ENCODE measurements at regions not wholly inside any gene's neighbourhood (a gene's known extent, or its start where the extent isn't known, plus 50 kb on each side); places are given as distances from the start of the nearest gene placed in this dataset.

- WGBS = 88% methylated on average over 10 of the region's 10 CpGs
- no peaks in the 10 kb centered on the region for H3K36me3 ChIP-seq (ENCODE audit: insufficient read depth, low read length)
- H3K4me3 ChIP-seq (ENCODE audit: low read length) = no peak overlapping the region
- H3K9me3 ChIP-seq (ENCODE audit: insufficient read depth, low read depth, low read length) = no peaks in the 10 kb centered on the region
- peaks cover 4% of the 10 kb centered on the region; the same call in 1 of the 2 replicates for H3K4me1 ChIP-seq (ENCODE audit: insufficient read depth, low read length)
- no peak overlapping the region for H3K27ac ChIP-seq (ENCODE audit: low read depth, low read length)
- no peak overlapping the region for H3K9ac ChIP-seq (ENCODE audit: low read depth, low read length)
- no peaks in the 10 kb centered on the region for H3K27me3 ChIP-seq (ENCODE audit: insufficient read depth, low read length)
Measured at GRCh38 chr3:13222891-13223573, 149.8 kb upstream of the IQSEC1 start.

- H3K4me1 ChIP-seq (ENCODE audit: insufficient read depth, low read length) = peaks cover 8% of the 10 kb centered on the region; the same call in 1 of the 2 replicates
- 93% methylated on average over 9 of the region's 9 CpGs for WGBS
- no peak overlapping the region for H3K9ac ChIP-seq (ENCODE audit: low read depth, low read length)
- H3K9me3 ChIP-seq (ENCODE audit: insufficient read depth, low read depth, low read length) = no peaks in the 10 kb centered on the region
- no peaks in the 10 kb centered on the region for H3K36me3 ChIP-seq (ENCODE audit: insufficient read depth, low read length)
- H3K27me3 ChIP-seq (ENCODE audit: insufficient read depth, low read length) = no peaks in the 10 kb centered on the region
- H3K4me3 ChIP-seq (ENCODE audit: low read length) = no peak overlapping the region
- H3K27ac ChIP-seq (ENCODE audit: low read depth, low read length) = no peak overlapping the region
Measured at GRCh38 chr3:13222131-13222530, 148.9 kb upstream of the IQSEC1 start.

GRCh38 chr3:13221491-13222061 is 148.3 kb upstream of the IQSEC1 start:
- no peak overlapping the region for H3K4me3 ChIP-seq (ENCODE audit: low read length)
- peaks cover 8% of the 10 kb centered on the region; the same call in 1 of the 2 replicates for H3K4me1 ChIP-seq (ENCODE audit: insufficient read depth, low read length)
- no peak overlapping the region for H3K9ac ChIP-seq (ENCODE audit: low read depth, low read length)
- 90% methylated on average over 17 of the region's 17 CpGs for WGBS
- no peaks in the 10 kb centered on the region for H3K27me3 ChIP-seq (ENCODE audit: insufficient read depth, low read length)
- H3K27ac ChIP-seq (ENCODE audit: low read depth, low read length) = no peak overlapping the region
- H3K9me3 ChIP-seq (ENCODE audit: insufficient read depth, low read depth, low read length) = no peaks in the 10 kb centered on the region
- H3K36me3 ChIP-seq (ENCODE audit: insufficient read depth, low read length) = no peaks in the 10 kb centered on the region

- no peak overlapping the region for H3K9ac ChIP-seq (ENCODE audit: low read depth, low read length)
- peaks cover 8% of the 10 kb centered on the region; the same call in 1 of the 2 replicates for H3K4me1 ChIP-seq (ENCODE audit: insufficient read depth, low read length)
- WGBS = 92% methylated on average over 8 of the region's 8 CpGs
Measured at GRCh38 chr3:13220991-13221390, 147.8 kb upstream of the IQSEC1 start.

GRCh38 chr3:13219902-13220296 is 146.7 kb upstream of the IQSEC1 start:
- peaks cover 8% of the 10 kb centered on the region; the same call in 1 of the 2 replicates for H3K4me1 ChIP-seq (ENCODE audit: insufficient read depth, low read length)
- no peaks in the 10 kb centered on the region for H3K36me3 ChIP-seq (ENCODE audit: insufficient read depth, low read length)
- WGBS = 81% methylated on average over 10 of the region's 10 CpGs
- H3K27me3 ChIP-seq (ENCODE audit: insufficient read depth, low read length) = no peaks in the 10 kb centered on the region
- H3K9ac ChIP-seq (ENCODE audit: low read depth, low read length) = no peak overlapping the region
- H3K9me3 ChIP-seq (ENCODE audit: insufficient read depth, low read depth, low read length) = no peaks in the 10 kb centered on the region
- no peak overlapping the region for H3K27ac ChIP-seq (ENCODE audit: low read depth, low read length)
- H3K4me3 ChIP-seq (ENCODE audit: low read length) = no peak overlapping the region

More at GRCh38 chr3:13220991-13221390, 147.8 kb upstream of the IQSEC1 start:
- Histone ChIP-seq H3K27ac (ENCODE audit: low read depth, low read length) (no peak overlapping the region), H3K36me3 (ENCODE audit: insufficient read depth, low read length) (no peaks in the 10 kb centered on the region), H3K4me3 (ENCODE audit: low read length) (no peak overlapping the region), H3K27me3 (ENCODE audit: insufficient read depth, low read length) (no peaks in the 10 kb centered on the region), H3K9me3 (ENCODE audit: insufficient read depth, low read depth, low read length) (no peaks in the 10 kb centered on the region)

GRCh38 chr3:13219077-13219901 is 146.1 kb upstream of the IQSEC1 start:
- Histone ChIP-seq H3K36me3 (ENCODE audit: insufficient read depth, low read length) (no peaks in the 10 kb centered on the region), H3K4me1 (ENCODE audit: insufficient read depth, low read length) (peaks cover 8% of the 10 kb centered on the region; the same call in 1 of the 2 replicates), H3K27ac (ENCODE audit: low read depth, low read length) (no peak overlapping the region), H3K9ac (ENCODE audit: low read depth, low read length) (no peak overlapping the region), H3K27me3 (ENCODE audit: insufficient read depth, low read length) (no peaks in the 10 kb centered on the region), H3K4me3 (ENCODE audit: low read length) (no peak overlapping the region), H3K9me3 (ENCODE audit: insufficient read depth, low read depth, low read length) (no peaks in the 10 kb centered on the region)
- WGBS = 86% methylated on average over 20 of the region's 20 CpGs

- Histone ChIP-seq H3K27me3 (ENCODE audit: insufficient read depth, low read length) (no peaks in the 10 kb centered on the region), H3K9me3 (ENCODE audit: insufficient read depth, low read depth, low read length) (no peaks in the 10 kb centered on the region), H3K4me3 (ENCODE audit: low read length) (no peak overlapping the region), H3K9ac (ENCODE audit: low read depth, low read length) (no peak overlapping the region), H3K4me1 (ENCODE audit: insufficient read depth, low read length) (peaks cover 8% of the 10 kb centered on the region; the same call in 1 of the 2 replicates), H3K36me3 (ENCODE audit: insufficient read depth, low read length) (no peaks in the 10 kb centered on the region), H3K27ac (ENCODE audit: low read depth, low read length) (no peak overlapping the region)
- WGBS = 84% methylated on average over 4 of the region's 4 CpGs
Measured at GRCh38 chr3:13218541-13218908, 145.3 kb upstream of the IQSEC1 start.

GRCh38 chr3:13217736-13218540 is 144.7 kb upstream of the IQSEC1 start:
- H3K4me3 ChIP-seq (ENCODE audit: low read length) = no peak overlapping the region
- no peaks in the 10 kb centered on the region for H3K36me3 ChIP-seq (ENCODE audit: insufficient read depth, low read length)
- peak overlapping the region; percentile 18; the same call in 1 of the 2 replicates for H3K27ac ChIP-seq (ENCODE audit: low read depth, low read length)
- H3K9ac ChIP-seq (ENCODE audit: low read depth, low read length) = no peak overlapping the region
- WGBS = 90% methylated on average over 9 of the region's 9 CpGs
- no peaks in the 10 kb centered on the region for H3K27me3 ChIP-seq (ENCODE audit: insufficient read depth, low read length)
- peaks cover 8% of the 10 kb centered on the region; the same call in 1 of the 2 replicates for H3K4me1 ChIP-seq (ENCODE audit: insufficient read depth, low read length)
- H3K9me3 ChIP-seq (ENCODE audit: insufficient read depth, low read depth, low read length) = no peaks in the 10 kb centered on the region

GRCh38 chr3:13217253-13217652 is 144.0 kb upstream of the IQSEC1 start:
- Histone ChIP-seq H3K4me3 (ENCODE audit: low read length) (no peak overlapping the region), H3K9ac (ENCODE audit: low read depth, low read length) (no peak overlapping the region), H3K27ac (ENCODE audit: low read depth, low read length) (no peak overlapping the region), H3K4me1 (ENCODE audit: insufficient read depth, low read length) (peaks cover 8% of the 10 kb centered on the region; the same call in 1 of the 2 replicates), H3K36me3 (ENCODE audit: insufficient read depth, low read length) (no peaks in the 10 kb centered on the region), H3K9me3 (ENCODE audit: insufficient read depth, low read depth, low read length) (no peaks in the 10 kb centered on the region), H3K27me3 (ENCODE audit: insufficient read depth, low read length) (no peaks in the 10 kb centered on the region)
- 90% methylated on average over 2 of the region's 2 CpGs for WGBS

GRCh38 chr3:13215940-13216546 is 142.8 kb upstream of the IQSEC1 start:
- Histone ChIP-seq H3K4me3 (ENCODE audit: low read length) (no peak overlapping the region), H3K9ac (ENCODE audit: low read depth, low read length) (no peak overlapping the region), H3K4me1 (ENCODE audit: insufficient read depth, low read length) (peaks cover 8% of the 10 kb centered on the region; the same call in 1 of the 2 replicates), H3K27me3 (ENCODE audit: insufficient read depth, low read length) (no peaks in the 10 kb centered on the region), H3K36me3 (ENCODE audit: insufficient read depth, low read length) (no peaks in the 10 kb centered on the region), H3K9me3 (ENCODE audit: insufficient read depth, low read depth, low read length) (no peaks in the 10 kb centered on the region), H3K27ac (ENCODE audit: low read depth, low read length) (no peak overlapping the region)
- 79% methylated on average over 8 of the region's 8 CpGs for WGBS
